GM12878 (cell line): ENCODE measurements at regions not wholly inside any gene's neighbourhood (a gene's known extent, or its start where the extent isn't known, plus 50 kb on each side); places are given as distances from the start of the nearest gene placed in this dataset.

ENCODE experiments used
- ATAC-seq: fragments of 200-7000 bp; cut with Tn5 transposase; 3 replicates; pipeline ENCODE4 v1.9.1; 2020; ENCODE audit warnings: mild to moderate bottlenecking, moderate library complexity
- BruUV-seq: library from RNA; stranded (reverse); fragments of 400-500 nt; replicated peaks from 2 replicates; lab custom pipeline; 2021; lab: Mats Ljungman, UMichigan
- CTCF ChIA-PET: fragments of 300-600 bp; sonication (Branson Sonifier 250); formaldehyde crosslinking; extraction: SDS; loops from one replicate; lab custom pipeline; 2021; ENCODE audit warnings: inconsistent platforms; lab: Yijun Ruan, JAX
- POLR2A ChIA-PET: fragments of 350-600 bp; formaldehyde crosslinking; extraction: SDS; loops from one replicate; lab custom pipeline; 2021; ENCODE audit warnings: inconsistent platforms; lab: Charles Lee
- RAD21 ChIA-PET: fragments of 300-600 bp; sonication (Branson Sonifier 250); formaldehyde crosslinking; loops from one replicate; lab custom pipeline; 2023; ENCODE audit warnings: antibody characterized with exemption; ENCODE audit not compliant: unreplicated experiment; lab: Charles Lee
- SMC1A ChIA-PET: fragments of 300-600 bp; sonication (Branson Sonifier 250); formaldehyde crosslinking; loops from one replicate; lab custom pipeline; 2023; ENCODE audit not compliant: unreplicated experiment, uncharacterized antibody; lab: Charles Lee
- DNase-seq: peaks from one replicate; pipeline ENCODE4 v3.0.0-alpha.2; 2011; ENCODE audit warnings: low read depth, low spot score
- FAIRE-seq: peaks from 3 replicates; lab custom pipeline; 2011; peaks lifted over from hg19 to GRCh38; lab: Jason Lieb, UNC
- H2AFZ ChIP-seq: 2 replicates; pipeline ENCODE4 v1.6.0; 2011; ENCODE audit warnings: low read depth, low read length, control low read depth; ENCODE audit not compliant: control insufficient read depth
- H3K27ac ChIP-seq: 2 replicates; pipeline ENCODE4 v1.5.1; 2011; ENCODE audit warnings: control low read depth; ENCODE audit not compliant: control insufficient read depth, insufficient read depth
- H3K27me3 ChIP-seq, 2 experiments: replicated peaks in 1 of 2; 2 replicates each; pipeline versions ENCODE4 v1.6.0 to v1.6.1; 2011; ENCODE audit warnings: low read length in 1 of 2; ENCODE audit not compliant: control insufficient read depth in 2 of 2, insufficient read depth in 2 of 2
- H3K36me3 ChIP-seq, 2 experiments: 2 replicates each; pipeline ENCODE4 v1.5.1; 2011; ENCODE audit warnings: low read length in 1 of 2; ENCODE audit not compliant: control insufficient read depth in 2 of 2, insufficient read depth in 2 of 2
- H3K4me1 ChIP-seq: 2 replicates; pipeline ENCODE4 v1.6.1; 2011; ENCODE audit warnings: mild to moderate bottlenecking, low read length, moderate library complexity, mixed read lengths; ENCODE audit not compliant: control insufficient read depth, insufficient read depth
- H3K4me2 ChIP-seq: 2 replicates; pipeline ENCODE4 v1.6.0; 2011; ENCODE audit warnings: control low read depth; ENCODE audit not compliant: control insufficient read depth, insufficient read depth
- H3K4me3 ChIP-seq: fragments of 200-600 bp; sonication (generic); 2 replicates; pipeline ENCODE4 v1.5.1; 2016
- H3K79me2 ChIP-seq: 2 replicates; pipeline ENCODE4 v1.6.0; 2011; ENCODE audit warnings: low read length; ENCODE audit not compliant: control insufficient read depth, insufficient read depth
- H3K9ac ChIP-seq: 2 replicates; pipeline ENCODE4 v1.8.0; 2011; ENCODE audit warnings: low read length, control low read depth, mixed read lengths; ENCODE audit not compliant: control insufficient read depth, insufficient read depth
- H3K9me3 ChIP-seq: replicated peaks from 3 replicates; pipeline ENCODE4 v1.5.1; 2011; ENCODE audit warnings: mild to moderate bottlenecking, low read length; ENCODE audit not compliant: control insufficient read depth, insufficient read depth
- H4K20me1 ChIP-seq: 2 replicates; pipeline ENCODE4 v1.6.0; 2011; ENCODE audit not compliant: control insufficient read depth, insufficient read depth
- FOXK2 ChIP-seq: fragments of 450-650 bp; IDR thresholded peaks from 2 replicates; pipeline ENCODE4 v1.6.1; 2017; ENCODE audit warnings: mild to moderate bottlenecking, moderate library complexity
- KAT2A ChIP-seq: conservative IDR thresholded peaks from 2 replicates; pipeline ENCODE4 v1.6.1; 2011; ENCODE audit warnings: low read depth, low read length; ENCODE audit not compliant: control insufficient read depth
- NR2F1 ChIP-seq: fragments of 450-650 bp; conservative IDR thresholded peaks from 2 replicates; pipeline ENCODE4 v1.6.1; 2017; ENCODE audit warnings: mild to moderate bottlenecking
- NRF1 ChIP-seq: conservative IDR thresholded peaks from 2 replicates; pipeline ENCODE4 v1.6.1; 2011; ENCODE audit warnings: mild to moderate bottlenecking, low read depth, low read length, improper control_type of control experiment
- RCOR1 ChIP-seq: conservative IDR thresholded peaks from 2 replicates; pipeline ENCODE4 v1.6.1; 2012; ENCODE audit warnings: low read depth, low read length, improper control_type of control experiment
- RELA ChIP-seq: fragments of 450-650 bp; IDR thresholded peaks from 2 replicates; pipeline ENCODE4 v1.8.0; 2014; ENCODE audit warnings: borderline replicate concordance; ENCODE audit not compliant: partially characterized antibody
- SREBF2 ChIP-seq: IDR thresholded peaks from 2 replicates; pipeline ENCODE4 v1.6.1; 2012; ENCODE audit warnings: mild to moderate bottlenecking, low read length
- ZBTB33 ChIP-seq: fragments of 450-650 bp; IDR thresholded peaks from 2 replicates; pipeline ENCODE4 v1.6.1; 2017; ENCODE audit warnings: mild to moderate bottlenecking
- ZNF217 ChIP-seq: fragments of 450-650 bp; IDR thresholded peaks from 2 replicates; pipeline ENCODE4 v1.6.1; 2017; ENCODE audit warnings: antibody characterized with exemption, mild to moderate bottlenecking
- ZNF622 ChIP-seq: fragments of 450-650 bp; IDR thresholded peaks from 2 replicates; pipeline ENCODE4 v1.6.1; 2017; ENCODE audit warnings: mild to moderate bottlenecking, inconsistent platforms
- WGBS: methylation state at CpG from one replicate; pipeline ENCODE4 v1.1.6; 2016; ENCODE audit warnings: low lambda C conversion rate; ENCODE audit not compliant: insufficient replicate concordance, insufficient coverage; ENCODE audit errors: missing lambda C conversion rate; 5-methylcytosine and 5-hydroxymethylcytosine counted together
- in situ Hi-C: fragments of 300-500 bp; cut with MboI; formaldehyde crosslinking; loops from 9 replicates; pipeline ENCODE4 v1.14.3; 2018; ENCODE audit warnings: mixed read lengths
- intact Hi-C: fragments of 100-400 bp; cut with micrococcal nuclease; formaldehyde crosslinking; loops from one replicate; pipeline ENCODE4 v1.14.2; 2022; ENCODE audit not compliant: unreplicated experiment
- TF ChIP-seq, protein P1 (sequence below): IDR thresholded peaks from 2 replicates; pipeline ENCODE4 v1.6.1; 2012; ENCODE audit warnings: low read depth, low read length, improper control_type of control experiment

DNA sequence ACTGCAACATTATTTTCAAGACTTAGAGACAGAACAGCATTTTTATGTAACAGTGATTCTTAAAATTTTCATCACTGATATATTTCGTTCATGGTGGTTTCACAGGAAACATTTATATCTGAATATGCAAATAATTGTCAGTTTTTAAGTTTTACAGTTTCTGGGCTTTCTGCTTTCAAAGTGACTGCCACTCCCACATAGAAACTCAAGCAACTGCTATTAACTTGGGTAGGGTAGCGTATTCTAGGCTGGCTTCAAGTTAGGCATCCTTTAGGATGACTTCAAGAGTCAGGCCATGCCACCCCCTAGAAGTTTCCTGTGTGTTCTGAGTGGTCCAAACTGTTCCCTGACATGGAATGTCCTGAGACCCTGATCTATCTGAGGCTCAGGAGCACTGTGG is 123.6 kb upstream of the TSPAN8 start (continued):
- no peak for TF ChIP-seq ZNF622

GRCh38 chr12:71277866-71278265 is 120.1 kb upstream of the TSPAN8 start:
- no TSS peak for BruUV-seq
- SMC1A ChIA-PET = no interaction called here

More at GRCh38 chr12:71277866-71278265, 120.1 kb upstream of the TSPAN8 start:
- no peak overlapping the region for H3K27ac ChIP-seq
- DNase-seq (no peak), ATAC-seq (no peak)
- CTCF ChIA-PET = no interaction called here
- TF ChIP-seq ZNF217 = no peak
- TF ChIP-seq NRF1 = no peak
- no peak for TF ChIP-seq RCOR1
- TF ChIP-seq, protein P1, sequence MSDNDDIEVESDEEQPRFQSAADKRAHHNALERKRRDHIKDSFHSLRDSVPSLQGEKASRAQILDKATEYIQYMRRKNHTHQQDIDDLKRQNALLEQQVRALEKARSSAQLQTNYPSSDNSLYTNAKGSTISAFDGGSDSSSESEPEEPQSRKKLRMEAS = no peak
- TF ChIP-seq RELA = no peak
- TF ChIP-seq FOXK2 = no peak
- no peak for TF ChIP-seq SREBF2
- TF ChIP-seq KAT2A = no peak
- no peak for TF ChIP-seq NR2F1
- TF ChIP-seq ZBTB33 = no peak
- TF ChIP-seq, all 136 proteins: peak for 0
- H3K4me1 ChIP-seq = no peaks in the 10 kb centered on the region
- ChIA-PET POLR2A (no interaction called here), RAD21 (no interaction called here)
- no peak overlapping the region for H2AFZ ChIP-seq
- no peak overlapping the region for H3K4me2 ChIP-seq
- no peaks in the 10 kb centered on the region for H3K9me3 ChIP-seq
- FAIRE-seq = no peak
- in situ Hi-C loops = no loop called here
- no peaks in the 10 kb centered on the region for H3K27me3 ChIP-seq
- H3K79me2 ChIP-seq = no peaks in the 10 kb centered on the region
- H3K9ac ChIP-seq = no peak overlapping the region
- H3K4me3 ChIP-seq = no peak overlapping the region
- no peaks in the 10 kb centered on the region for H3K36me3 ChIP-seq
- no peaks in the 10 kb centered on the region for H4K20me1 ChIP-seq
- 0% methylated on average over 1 of the region's 1 CpG for WGBS
- intact Hi-C loops = no loop called here
